SK-N-SH (cell line): ENCODE measurements at regions not wholly inside any gene's neighbourhood (a gene's known extent, or its start where the extent isn't known, plus 50 kb on each side); places are given as distances from the start of the nearest gene placed in this dataset.

Experiments used
- EZH2phosphoT487 ChIP-seq: fragments of 200-600 bp; sonication (generic); IDR thresholded peaks from 2 replicates; pipeline ENCODE4 v1.6.1; 2017; ENCODE audit warnings: low read depth, mixed run types, mild to moderate bottlenecking, antibody characterized with exemption, moderate library complexity, borderline replicate concordance
- RAD21 ChIP-seq: IDR thresholded peaks from 2 replicates; pipeline ENCODE4 v1.6.1; 2012; ENCODE audit warnings: mild to moderate bottlenecking, low read length
- SIN3A ChIP-seq: IDR thresholded peaks from 2 replicates; pipeline ENCODE4 v1.6.1; 2012; ENCODE audit warnings: low read depth, mild to moderate bottlenecking, low read length, moderate library complexity, borderline replicate concordance
- TCF12 ChIP-seq: IDR thresholded peaks from 2 replicates; pipeline ENCODE4 v1.4.0; 2012
- TEAD4 ChIP-seq: IDR thresholded peaks from 2 replicates; pipeline ENCODE4 v1.4.0; 2012; ENCODE audit warnings: mild to moderate bottlenecking, borderline replicate concordance; ENCODE audit not compliant: insufficient read depth
- TF ChIP-seq, protein P1 (sequence below): IDR thresholded peaks from 2 replicates; pipeline ENCODE4 v1.4.0; 2012; ENCODE audit warnings: low read depth, borderline replicate concordance
- TF ChIP-seq, protein P2 (sequence below): fragments of 200-600 bp; sonication (generic); IDR thresholded peaks from 2 replicates; pipeline ENCODE4 v1.6.1; 2017; ENCODE audit warnings: antibody characterized with exemption, mild to moderate bottlenecking, moderate library complexity
- TF ChIP-seq, protein P3 (sequence below): IDR thresholded peaks from 2 replicates; pipeline ENCODE4 v1.6.1; 2012; ENCODE audit warnings: mild to moderate bottlenecking, low read depth, low read length, moderate library complexity
- TF ChIP-seq, protein P4 (sequence below): IDR thresholded peaks from 2 replicates; pipeline ENCODE4 v1.4.0; 2012; ENCODE audit warnings: low read depth

DNA sequence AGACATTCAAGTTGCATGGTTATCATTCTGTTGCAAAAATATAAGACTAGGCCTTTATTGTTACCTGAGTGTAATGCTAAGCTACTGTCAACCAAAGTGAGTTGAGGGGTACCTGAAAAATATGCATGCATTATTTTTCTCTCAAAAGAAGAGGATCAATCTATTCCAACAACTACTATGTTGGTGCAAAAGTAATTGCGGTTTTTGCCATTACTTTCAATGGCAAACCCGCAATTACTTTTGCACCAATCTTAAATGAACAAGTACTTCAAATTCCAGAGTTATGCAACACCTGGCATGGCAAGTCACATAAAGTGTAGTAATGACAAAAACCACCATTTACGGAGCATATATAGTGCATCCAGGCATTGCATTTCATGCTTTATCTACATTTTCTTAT lies 307.0 kb upstream of the NOX3 start:
- TF ChIP-seq SIN3A (no peak), EZH2phosphoT487 (no peak), TEAD4 (no peak), RAD21 (no peak), TCF12 (no peak)
- TF ChIP-seq, protein P1, sequence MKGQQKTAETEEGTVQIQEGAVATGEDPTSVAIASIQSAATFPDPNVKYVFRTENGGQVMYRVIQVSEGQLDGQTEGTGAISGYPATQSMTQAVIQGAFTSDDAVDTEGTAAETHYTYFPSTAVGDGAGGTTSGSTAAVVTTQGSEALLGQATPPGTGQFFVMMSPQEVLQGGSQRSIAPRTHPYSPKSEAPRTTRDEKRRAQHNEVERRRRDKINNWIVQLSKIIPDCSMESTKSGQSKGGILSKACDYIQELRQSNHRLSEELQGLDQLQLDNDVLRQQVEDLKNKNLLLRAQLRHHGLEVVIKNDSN, result no peak
- TF ChIP-seq, protein P2, sequence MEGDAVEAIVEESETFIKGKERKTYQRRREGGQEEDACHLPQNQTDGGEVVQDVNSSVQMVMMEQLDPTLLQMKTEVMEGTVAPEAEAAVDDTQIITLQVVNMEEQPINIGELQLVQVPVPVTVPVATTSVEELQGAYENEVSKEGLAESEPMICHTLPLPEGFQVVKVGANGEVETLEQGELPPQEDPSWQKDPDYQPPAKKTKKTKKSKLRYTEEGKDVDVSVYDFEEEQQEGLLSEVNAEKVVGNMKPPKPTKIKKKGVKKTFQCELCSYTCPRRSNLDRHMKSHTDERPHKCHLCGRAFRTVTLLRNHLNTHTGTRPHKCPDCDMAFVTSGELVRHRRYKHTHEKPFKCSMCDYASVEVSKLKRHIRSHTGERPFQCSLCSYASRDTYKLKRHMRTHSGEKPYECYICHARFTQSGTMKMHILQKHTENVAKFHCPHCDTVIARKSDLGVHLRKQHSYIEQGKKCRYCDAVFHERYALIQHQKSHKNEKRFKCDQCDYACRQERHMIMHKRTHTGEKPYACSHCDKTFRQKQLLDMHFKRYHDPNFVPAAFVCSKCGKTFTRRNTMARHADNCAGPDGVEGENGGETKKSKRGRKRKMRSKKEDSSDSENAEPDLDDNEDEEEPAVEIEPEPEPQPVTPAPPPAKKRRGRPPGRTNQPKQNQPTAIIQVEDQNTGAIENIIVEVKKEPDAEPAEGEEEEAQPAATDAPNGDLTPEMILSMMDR, result no peak
- TF ChIP-seq, protein P3, sequence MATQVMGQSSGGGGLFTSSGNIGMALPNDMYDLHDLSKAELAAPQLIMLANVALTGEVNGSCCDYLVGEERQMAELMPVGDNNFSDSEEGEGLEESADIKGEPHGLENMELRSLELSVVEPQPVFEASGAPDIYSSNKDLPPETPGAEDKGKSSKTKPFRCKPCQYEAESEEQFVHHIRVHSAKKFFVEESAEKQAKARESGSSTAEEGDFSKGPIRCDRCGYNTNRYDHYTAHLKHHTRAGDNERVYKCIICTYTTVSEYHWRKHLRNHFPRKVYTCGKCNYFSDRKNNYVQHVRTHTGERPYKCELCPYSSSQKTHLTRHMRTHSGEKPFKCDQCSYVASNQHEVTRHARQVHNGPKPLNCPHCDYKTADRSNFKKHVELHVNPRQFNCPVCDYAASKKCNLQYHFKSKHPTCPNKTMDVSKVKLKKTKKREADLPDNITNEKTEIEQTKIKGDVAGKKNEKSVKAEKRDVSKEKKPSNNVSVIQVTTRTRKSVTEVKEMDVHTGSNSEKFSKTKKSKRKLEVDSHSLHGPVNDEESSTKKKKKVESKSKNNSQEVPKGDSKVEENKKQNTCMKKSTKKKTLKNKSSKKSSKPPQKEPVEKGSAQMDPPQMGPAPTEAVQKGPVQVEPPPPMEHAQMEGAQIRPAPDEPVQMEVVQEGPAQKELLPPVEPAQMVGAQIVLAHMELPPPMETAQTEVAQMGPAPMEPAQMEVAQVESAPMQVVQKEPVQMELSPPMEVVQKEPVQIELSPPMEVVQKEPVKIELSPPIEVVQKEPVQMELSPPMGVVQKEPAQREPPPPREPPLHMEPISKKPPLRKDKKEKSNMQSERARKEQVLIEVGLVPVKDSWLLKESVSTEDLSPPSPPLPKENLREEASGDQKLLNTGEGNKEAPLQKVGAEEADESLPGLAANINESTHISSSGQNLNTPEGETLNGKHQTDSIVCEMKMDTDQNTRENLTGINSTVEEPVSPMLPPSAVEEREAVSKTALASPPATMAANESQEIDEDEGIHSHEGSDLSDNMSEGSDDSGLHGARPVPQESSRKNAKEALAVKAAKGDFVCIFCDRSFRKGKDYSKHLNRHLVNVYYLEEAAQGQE, result no peak
- TF ChIP-seq, protein P4, sequence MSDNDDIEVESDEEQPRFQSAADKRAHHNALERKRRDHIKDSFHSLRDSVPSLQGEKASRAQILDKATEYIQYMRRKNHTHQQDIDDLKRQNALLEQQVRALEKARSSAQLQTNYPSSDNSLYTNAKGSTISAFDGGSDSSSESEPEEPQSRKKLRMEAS, result no peak
